ENCODE measurements at regions not wholly inside any gene's neighbourhood (a gene's known extent, or its start where the extent isn't known, plus 50 kb on each side); places are given as distances from the start of the nearest gene placed in this dataset.
A peak's percentile ranks its signal among the peaks of the same experiment; 100 is the strongest.

DNA sequence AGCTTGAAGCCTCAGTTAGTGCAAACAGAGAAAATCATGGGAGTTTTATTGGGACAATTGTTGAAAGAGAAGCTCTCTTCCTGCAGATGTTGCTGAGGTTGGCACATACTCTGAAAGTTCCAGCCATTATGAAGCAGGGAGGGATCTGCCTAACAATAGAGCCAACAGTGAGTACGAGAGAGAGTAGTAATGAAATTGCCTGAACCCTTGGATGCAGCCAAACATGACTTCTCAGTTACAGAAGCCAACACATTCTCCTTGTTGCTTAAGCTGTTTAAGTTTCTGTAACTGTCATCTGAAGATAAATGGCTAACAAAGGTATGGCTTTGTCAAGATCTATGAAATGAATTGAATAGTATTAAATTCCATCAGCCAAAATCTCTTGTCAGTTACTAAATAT is 211.0 kb upstream of the TTC14 start:
- intact Hi-C loops (cut with DNase I): no loop called here
- no peak overlapping the region for H3K27ac ChIP-seq
- TF ChIP-seq, protein P1, sequence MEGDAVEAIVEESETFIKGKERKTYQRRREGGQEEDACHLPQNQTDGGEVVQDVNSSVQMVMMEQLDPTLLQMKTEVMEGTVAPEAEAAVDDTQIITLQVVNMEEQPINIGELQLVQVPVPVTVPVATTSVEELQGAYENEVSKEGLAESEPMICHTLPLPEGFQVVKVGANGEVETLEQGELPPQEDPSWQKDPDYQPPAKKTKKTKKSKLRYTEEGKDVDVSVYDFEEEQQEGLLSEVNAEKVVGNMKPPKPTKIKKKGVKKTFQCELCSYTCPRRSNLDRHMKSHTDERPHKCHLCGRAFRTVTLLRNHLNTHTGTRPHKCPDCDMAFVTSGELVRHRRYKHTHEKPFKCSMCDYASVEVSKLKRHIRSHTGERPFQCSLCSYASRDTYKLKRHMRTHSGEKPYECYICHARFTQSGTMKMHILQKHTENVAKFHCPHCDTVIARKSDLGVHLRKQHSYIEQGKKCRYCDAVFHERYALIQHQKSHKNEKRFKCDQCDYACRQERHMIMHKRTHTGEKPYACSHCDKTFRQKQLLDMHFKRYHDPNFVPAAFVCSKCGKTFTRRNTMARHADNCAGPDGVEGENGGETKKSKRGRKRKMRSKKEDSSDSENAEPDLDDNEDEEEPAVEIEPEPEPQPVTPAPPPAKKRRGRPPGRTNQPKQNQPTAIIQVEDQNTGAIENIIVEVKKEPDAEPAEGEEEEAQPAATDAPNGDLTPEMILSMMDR (IDR thresholded peaks at IDR 0.05): no peak
- H3K4me3 ChIP-seq: no peak overlapping the region
- H3K9me3 ChIP-seq: no peaks in the 10 kb centered on the region
- H3K27me3 ChIP-seq: no peaks in the 10 kb centered on the region
- H3K4me1 ChIP-seq: no peaks in the 10 kb centered on the region
- no peak for FAIRE-seq
- no peak for DNase-seq
- H3K36me3 ChIP-seq: no peaks in the 10 kb centered on the region
- ATAC-seq: no peak
- 57 to 79% methylated on average over 1 of the region's 1 CpG for WGBS, 2 donors

DNA sequence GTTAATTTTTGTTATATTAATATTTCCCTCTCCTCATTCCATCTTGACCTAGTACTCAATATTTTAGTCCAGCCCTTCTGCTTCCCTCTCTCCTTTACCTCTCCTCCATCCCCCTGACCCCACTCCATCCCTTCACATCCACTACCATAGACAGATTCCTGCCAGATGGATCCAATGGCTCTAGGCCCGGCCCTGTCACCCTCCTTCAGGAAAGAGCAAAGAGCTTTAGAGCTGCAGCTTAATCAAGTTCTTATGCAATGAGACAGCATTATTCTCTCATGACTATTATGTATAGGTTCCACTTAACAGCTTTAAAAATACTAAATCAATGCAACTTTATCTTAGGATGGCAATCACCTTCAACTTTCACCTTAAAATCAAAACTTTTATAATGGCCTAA is 200.7 kb upstream of the TTC14 start:
- intact Hi-C loops (cut with DNase I): no loop called here
- DNase-seq: no peak
- Histone ChIP-seq H3K36me3 (no peaks in the 10 kb centered on the region), H3K27ac (no peak overlapping the region), H3K9me3 (no peaks in the 10 kb centered on the region), H3K4me1 (peaks cover 0 to 9% (median 4%) of the 10 kb centered on the region in 3 donors), H3K27me3 (no peaks in the 10 kb centered on the region), H3K4me3 (no peak overlapping the region)
- ATAC-seq: peak in 1 of 4 donors; percentile 49
- no peak for FAIRE-seq
- 76 to 79% methylated on average over 1 of the region's 1 CpG for WGBS, 2 donors
- TF ChIP-seq, protein P1 (IDR thresholded peaks at IDR 0.05): no peak

DNA sequence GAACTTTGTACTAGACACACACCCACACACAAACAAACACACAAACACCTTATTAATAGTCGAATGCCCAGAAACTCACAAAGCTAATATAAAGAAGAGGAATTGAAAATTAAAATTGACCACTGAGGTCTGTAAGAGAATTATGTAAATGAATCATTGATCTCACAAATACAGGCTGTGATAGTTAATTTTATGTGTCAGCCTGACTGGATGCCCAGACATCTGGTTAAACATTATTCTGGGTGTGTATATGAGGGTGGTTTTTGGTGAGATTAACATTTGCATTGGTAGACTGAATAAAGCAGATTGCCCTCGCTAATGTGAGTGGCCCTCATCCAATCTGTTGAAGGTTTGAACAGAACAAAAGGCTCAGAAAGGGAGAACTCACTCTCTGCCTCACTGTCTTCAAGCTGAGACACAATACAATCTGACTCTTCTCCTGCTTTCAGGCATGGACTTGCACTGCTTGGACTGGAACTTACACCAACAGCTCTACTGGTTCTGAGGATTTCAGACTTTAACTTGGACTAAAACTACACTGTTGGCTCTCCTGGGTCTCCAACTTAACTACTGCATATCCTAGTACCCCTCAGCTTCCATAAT is 199.4 kb upstream of the TTC14 start:
- Histone ChIP-seq H3K4me3 (no peak overlapping the region), H3K4me1 (peaks cover 0 to 9% (median 4%) of the 10 kb centered on the region in 3 donors), H3K9me3 (no peaks in the 10 kb centered on the region), H3K36me3 (no peaks in the 10 kb centered on the region), H3K27me3 (no peaks in the 10 kb centered on the region), H3K27ac (no peak overlapping the region)
- intact Hi-C loops (cut with DNase I): no loop called here
- DNase-seq: no peak
- ATAC-seq: peak in 3 of 4 donors; percentile 30 to 66 (median 44)
- TF ChIP-seq, protein P1 (IDR thresholded peaks at IDR 0.05): no peak
- FAIRE-seq: no peak
- WGBS, 2 donors: 39 to 51% methylated on average over 2 of the region's 2 CpGs

DNA sequence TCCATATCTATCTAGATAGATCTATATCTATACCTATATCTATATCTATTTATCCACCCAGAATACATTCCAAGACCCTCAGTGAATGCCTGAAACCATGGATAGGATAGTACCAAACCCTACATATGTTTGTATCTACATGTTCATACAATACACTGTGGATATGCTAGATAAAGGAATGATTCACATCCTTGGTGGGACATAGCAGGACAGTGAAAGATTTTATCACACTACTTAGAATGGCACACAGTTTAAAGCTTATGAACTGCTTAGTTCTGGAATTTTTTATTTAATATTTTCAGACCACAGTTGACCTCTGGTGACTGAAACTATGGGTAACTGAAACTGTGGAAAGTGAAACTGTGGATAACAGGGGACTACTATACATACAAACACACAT is 198.8 kb upstream of the TTC14 start:
- no peak overlapping the region for H3K4me3 ChIP-seq
- no peaks in the 10 kb centered on the region for H3K9me3 ChIP-seq
- ATAC-seq (no peak), DNase-seq (no peak), FAIRE-seq (no peak)
- TF ChIP-seq, protein P1 (IDR thresholded peaks at IDR 0.05): no peak
- peaks cover 0 to 9% (median 4%) of the 10 kb centered on the region in 3 donors for H3K4me1 ChIP-seq
- no peaks in the 10 kb centered on the region for H3K36me3 ChIP-seq
- H3K27me3 ChIP-seq: no peaks in the 10 kb centered on the region
- no peak overlapping the region for H3K27ac ChIP-seq
- intact Hi-C loops (cut with DNase I): no loop called here

DNA sequence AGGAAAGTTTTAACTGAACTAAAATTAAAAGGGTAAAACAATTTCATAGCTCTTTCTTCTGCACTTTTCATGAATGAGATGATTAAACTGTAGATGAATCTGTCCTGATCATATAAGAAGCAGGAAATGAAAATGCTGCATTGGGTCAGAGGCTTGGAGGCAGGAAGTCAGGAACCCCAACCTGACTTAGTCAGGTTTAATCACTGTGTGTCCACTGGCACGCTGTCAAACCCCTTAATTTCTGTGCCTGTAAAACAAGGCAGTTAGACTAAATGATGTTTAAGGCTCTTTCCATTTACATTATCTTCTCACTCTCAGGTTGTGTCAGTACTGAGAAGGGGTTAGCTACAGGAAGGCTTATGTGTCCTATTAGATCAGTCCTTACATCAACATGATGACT is 193.3 kb upstream of the TTC14 start:
- TF ChIP-seq, protein P1 (IDR thresholded peaks at IDR 0.05): no peak
- DNase-seq (no peak), ATAC-seq (no peak), FAIRE-seq (no peak)
- Histone ChIP-seq H3K36me3 (no peaks in the 10 kb centered on the region), H3K27ac (no peak overlapping the region), H3K4me3 (no peak overlapping the region), H3K9me3 (no peaks in the 10 kb centered on the region), H3K27me3 (no peaks in the 10 kb centered on the region), H3K4me1 (no peaks in the 10 kb centered on the region)
- intact Hi-C loops (cut with DNase I): no loop called here
- WGBS, 2 donors: 63 to 75% methylated on average over 1 of the region's 1 CpG
